GM12878 (cell line): ENCODE measurements at regions not wholly inside any gene's neighbourhood (a gene's known extent, or its start where the extent isn't known, plus 50 kb on each side); places are given as distances from the start of the nearest gene placed in this dataset.

Experiments used
- CBFB ChIP-seq: IDR thresholded peaks from 2 replicates; pipeline ENCODE4 v1.6.1; 2016; ENCODE audit warnings: antibody characterized with exemption, low read depth
- CREM ChIP-seq: IDR thresholded peaks from 2 replicates; pipeline ENCODE4 v1.6.1; 2014; ENCODE audit warnings: antibody characterized with exemption, low read depth
- CTCF ChIP-seq, 3 experiments: IDR thresholded peaks in 2 of 3; conservative IDR thresholded peaks in 1 of 3; 2 replicates each; pipeline ENCODE4 v1.5.1; 2011; ENCODE audit warnings: low read depth in 3 of 3, low read length in 3 of 3, mild to moderate bottlenecking in 3 of 3, control low read depth in 2 of 3, moderate library complexity in 2 of 3, inconsistent platforms in 1 of 3, mixed read lengths in 1 of 3; ENCODE audit not compliant: control insufficient read depth in 2 of 3, insufficient read depth in 1 of 3; ENCODE audit errors: extremely low read depth in 1 of 3

GRCh38 chr11:116077092-116077491 lies 572.9 kb upstream of the CADM1 start:
- TF ChIP-seq CREM (no peak), CTCF (IDR thresholded peaks at IDR 0.05 in 2 of 3, conservative IDR thresholded peaks at IDR 0.05 in 1 of 3; ENCODE audit: control insufficient read depth in 2 of 3, extremely low read depth in 1 of 3, insufficient read depth in 1 of 3, low read depth in 3 of 3, low read length in 3 of 3) (no peak), CBFB (no peak)
